HCT116 (cell line): ENCODE measurements at regions not wholly inside any gene's neighbourhood (a gene's known extent, or its start where the extent isn't known, plus 50 kb on each side); places are given as distances from the start of the nearest gene placed in this dataset.

Experiments
- ATAC-seq: fragments of 200-7000 bp; cut with Tn5 transposase; 2 replicates; pipeline ENCODE4 v1.9.1; 2020; ENCODE audit warnings: mild to moderate bottlenecking, moderate library complexity
- BruUV-seq: library from RNA; stranded (reverse); fragments of 400-500 nt; replicated peaks from 2 replicates; lab custom pipeline; 2021; lab: Mats Ljungman, UMichigan
- CTCF ChIA-PET: fragments of 300-600 bp; sonication (Branson Sonifier 250); formaldehyde crosslinking; loops from one replicate; lab custom pipeline; 2021; ENCODE audit warnings: antibody characterized with exemption; lab: Charles Lee
- POLR2A ChIA-PET: fragments of 300-600, 350-600 bp; sonication (Branson Sonifier 250); formaldehyde crosslinking; loops from one replicate; lab custom pipeline; 2021; ENCODE audit warnings: antibody characterized with exemption; lab: Charles Lee
- RAD21 ChIA-PET, 2 experiments: fragments of 300-600 bp; sonication (Branson Sonifier 250); formaldehyde crosslinking; loops; one replicate each; lab custom pipeline; 2023; ENCODE audit warnings: low total read pairs in 2 of 2; ENCODE audit not compliant: uncharacterized antibody in 2 of 2, unreplicated experiment in 2 of 2, low non-redundant PET in 1 of 2; lab: Charles Lee
- DNase-seq: peaks from one replicate; pipeline ENCODE4 v3.0.0-alpha.2; 2010; ENCODE audit warnings: low read depth, low spot score
- H2AFZ ChIP-seq: fragments of 200-600 bp; shearing (Covaris generic), sonication (generic); 2 replicates; pipeline ENCODE4 v1.6.1; 2017; ENCODE audit warnings: low read depth, mixed run types, mixed read lengths, antibody characterized with exemption, low read length; ENCODE audit not compliant: poor library complexity, severe bottlenecking
- H3K27ac ChIP-seq: 2 replicates; pipeline ENCODE4 v1.5.1; 2012; ENCODE audit warnings: low read depth, low read length
- H3K27me3 ChIP-seq: fragments of 200-600 bp; sonication (generic); 2 replicates; pipeline ENCODE4 v1.6.1; 2016; ENCODE audit warnings: mixed run types, low read length, mixed read lengths; ENCODE audit not compliant: insufficient read depth
- H3K36me3 ChIP-seq, 2 experiments: fragments of 200-500 bp in 1 of 2; fragments of 200-600 bp in 1 of 2; sonication (Bioruptor generic) in 1 of 2; sonication (generic) in 1 of 2; 2 replicates each; pipeline versions ENCODE4 v1.5.1 to v1.6.1; 2014 to 2016; ENCODE audit warnings: low read length in 2 of 2, inconsistent platforms in 1 of 2, mixed read lengths in 1 of 2, mixed run types in 1 of 2; ENCODE audit not compliant: insufficient read depth in 2 of 2, control insufficient read depth in 1 of 2
- H3K4me1 ChIP-seq, 2 experiments: fragments of 200-600 bp in 1 of 2; sonication (generic) in 1 of 2; 2 replicates each; pipeline versions ENCODE4 v1.5.1 to v1.6.1; 2012 to 2017; ENCODE audit warnings: low read length in 2 of 2, inconsistent platforms in 1 of 2, mild to moderate bottlenecking in 1 of 2, mixed read lengths in 1 of 2, mixed run types in 1 of 2, moderate library complexity in 1 of 2; ENCODE audit not compliant: insufficient read depth in 2 of 2, control insufficient read depth in 1 of 2
- H3K4me2 ChIP-seq: fragments of 200-600 bp; sonication (generic); 2 replicates; pipeline ENCODE4 v1.6.1; 2017; ENCODE audit warnings: mixed run types, low read length, mixed read lengths
- H3K4me3 ChIP-seq, 2 experiments: fragments of 200-600 bp in 1 of 2; sonication (generic) in 1 of 2; replicated peaks in 1 of 2; 2 replicates each; pipeline ENCODE4 v1.5.1; 2011 to 2016; ENCODE audit warnings: low read length in 2 of 2, control low read depth in 1 of 2, low read depth in 1 of 2, mild to moderate bottlenecking in 1 of 2, mixed read lengths in 1 of 2, mixed run types in 1 of 2
- H3K79me2 ChIP-seq: fragments of 200-600 bp; sonication (generic); 2 replicates; pipeline ENCODE4 v1.6.1; 2017; ENCODE audit warnings: mild to moderate bottlenecking, mixed run types, low read length, moderate library complexity, mixed read lengths; ENCODE audit not compliant: insufficient read depth
- H3K9ac ChIP-seq: fragments of 200-600 bp; sonication (generic); 2 replicates; pipeline ENCODE4 v1.6.1; 2016; ENCODE audit warnings: low read length, mixed read lengths
- H3K9me2 ChIP-seq: fragments of 200-600 bp; sonication (generic), shearing (Covaris generic); 2 replicates; pipeline ENCODE4 v1.6.1; 2017; ENCODE audit warnings: mixed run types, mild to moderate bottlenecking, moderate library complexity; ENCODE audit not compliant: insufficient read depth
- H3K9me3 ChIP-seq, 2 experiments: fragments of 200-500 bp in 1 of 2; fragments of 200-600 bp in 1 of 2; sonication (Bioruptor generic) in 1 of 2; sonication (generic) in 1 of 2; 2 replicates each; pipeline ENCODE4 v1.6.1; 2014 to 2017; ENCODE audit warnings: low read length in 2 of 2, mixed read lengths in 2 of 2, inconsistent platforms in 1 of 2, low read depth in 1 of 2, mild to moderate bottlenecking in 1 of 2, mixed run types in 1 of 2, moderate library complexity in 1 of 2; ENCODE audit not compliant: control insufficient read depth in 1 of 2, insufficient read depth in 1 of 2
- H4K20me1 ChIP-seq: fragments of 200-600 bp; sonication (generic), shearing (Covaris generic); 2 replicates; pipeline ENCODE4 v1.6.1; 2017; ENCODE audit warnings: mixed run types, mild to moderate bottlenecking, moderate library complexity; ENCODE audit not compliant: insufficient read depth
- CBX3 ChIP-seq: IDR thresholded peaks from 2 replicates; pipeline ENCODE4 v1.6.1; 2012; ENCODE audit warnings: low read depth
- EGR1 ChIP-seq: IDR thresholded peaks from 2 replicates; pipeline ENCODE4 v1.6.1; 2012; ENCODE audit warnings: low read depth
- SP1 ChIP-seq: IDR thresholded peaks from 2 replicates; pipeline ENCODE4 v1.6.1; 2012; ENCODE audit warnings: low read depth
- ZFX ChIP-seq: fragments of 450-650 bp; IDR thresholded peaks from 2 replicates; pipeline ENCODE4 v1.6.1; 2017
- ZNF274 ChIP-seq: fragments of 200-500 bp; sonication (Bioruptor generic); IDR thresholded peaks from 2 replicates; pipeline ENCODE4 v1.6.1; 2014; ENCODE audit warnings: mild to moderate bottlenecking, low read depth, low read length, inconsistent platforms
- intact Hi-C: fragments of 100-400 bp; cut with micrococcal nuclease; formaldehyde crosslinking; loops from 2 replicates; pipeline ENCODE4 v1.10.0; 2022
- TF ChIP-seq, protein P1 (sequence below), 3 experiments: fragments of 200-600 bp in 1 of 3; sonication (generic) in 1 of 3; IDR thresholded peaks in 2 of 3; conservative IDR thresholded peaks in 1 of 3; 2 replicates each; pipeline ENCODE4 v1.5.1; 2012 to 2017; ENCODE audit warnings: low read depth in 2 of 3, low read length in 2 of 3, antibody characterized with exemption in 1 of 3, borderline replicate concordance in 1 of 3, control low read depth in 1 of 3, mild to moderate bottlenecking in 1 of 3, mixed read lengths in 1 of 3, mixed run types in 1 of 3, moderate library complexity in 1 of 3; ENCODE audit not compliant: insufficient read depth in 1 of 3
- TF ChIP-seq, protein P2 (sequence below): IDR thresholded peaks from 2 replicates; pipeline ENCODE4 v1.6.1; 2012
- TF ChIP-seq, protein P3 (sequence below): IDR thresholded peaks from 2 replicates; pipeline ENCODE4 v1.6.1; 2012

DNA sequence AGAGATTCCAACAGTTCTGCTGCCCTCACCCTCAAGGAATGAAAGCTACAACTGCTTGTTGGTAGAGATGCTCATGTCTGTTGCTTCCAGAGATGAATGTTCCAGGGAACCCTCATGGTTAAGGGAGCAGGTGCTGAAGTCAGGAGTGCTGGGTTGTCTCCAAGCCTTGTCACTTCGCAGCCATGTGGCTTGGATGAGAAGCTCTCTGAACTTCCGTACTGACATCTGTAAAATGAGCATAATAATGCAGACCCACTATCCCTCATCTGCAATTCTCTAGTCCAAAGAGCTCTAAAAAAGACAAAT is 133.3 kb upstream of the ADRA1B start:
- no peak for DNase-seq

More for the DNA sequence above, 133.3 kb upstream of the ADRA1B start:
- H3K9me3 ChIP-seq, result no peaks in the 10 kb centered on the region
- H3K9me2 ChIP-seq, result no peaks in the 10 kb centered on the region
- no peak overlapping the region for H3K4me2 ChIP-seq
- intact Hi-C loops, result no loop called here
- H3K4me1 ChIP-seq, result peaks cover 2 to 33% of the 10 kb centered on the region in 2 experiments; a peak in 3 of 4 replicates
- TF ChIP-seq ZNF274, result no peak
- no peak for TF ChIP-seq EGR1
- TF ChIP-seq, protein P1, sequence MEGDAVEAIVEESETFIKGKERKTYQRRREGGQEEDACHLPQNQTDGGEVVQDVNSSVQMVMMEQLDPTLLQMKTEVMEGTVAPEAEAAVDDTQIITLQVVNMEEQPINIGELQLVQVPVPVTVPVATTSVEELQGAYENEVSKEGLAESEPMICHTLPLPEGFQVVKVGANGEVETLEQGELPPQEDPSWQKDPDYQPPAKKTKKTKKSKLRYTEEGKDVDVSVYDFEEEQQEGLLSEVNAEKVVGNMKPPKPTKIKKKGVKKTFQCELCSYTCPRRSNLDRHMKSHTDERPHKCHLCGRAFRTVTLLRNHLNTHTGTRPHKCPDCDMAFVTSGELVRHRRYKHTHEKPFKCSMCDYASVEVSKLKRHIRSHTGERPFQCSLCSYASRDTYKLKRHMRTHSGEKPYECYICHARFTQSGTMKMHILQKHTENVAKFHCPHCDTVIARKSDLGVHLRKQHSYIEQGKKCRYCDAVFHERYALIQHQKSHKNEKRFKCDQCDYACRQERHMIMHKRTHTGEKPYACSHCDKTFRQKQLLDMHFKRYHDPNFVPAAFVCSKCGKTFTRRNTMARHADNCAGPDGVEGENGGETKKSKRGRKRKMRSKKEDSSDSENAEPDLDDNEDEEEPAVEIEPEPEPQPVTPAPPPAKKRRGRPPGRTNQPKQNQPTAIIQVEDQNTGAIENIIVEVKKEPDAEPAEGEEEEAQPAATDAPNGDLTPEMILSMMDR (IDR thresholded peaks at IDR 0.05 in 2 of 3, conservative IDR thresholded peaks at IDR 0.05 in 1 of 3; ENCODE audit: borderline replicate concordance in 1 of 3, insufficient read depth in 1 of 3, low read depth in 2 of 3, low read length in 2 of 3), result no peak
- no peak for TF ChIP-seq CBX3
- TF ChIP-seq, protein P2, sequence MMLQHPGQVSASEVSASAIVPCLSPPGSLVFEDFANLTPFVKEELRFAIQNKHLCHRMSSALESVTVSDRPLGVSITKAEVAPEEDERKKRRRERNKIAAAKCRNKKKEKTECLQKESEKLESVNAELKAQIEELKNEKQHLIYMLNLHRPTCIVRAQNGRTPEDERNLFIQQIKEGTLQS, result no peak
- TF ChIP-seq, protein P3, sequence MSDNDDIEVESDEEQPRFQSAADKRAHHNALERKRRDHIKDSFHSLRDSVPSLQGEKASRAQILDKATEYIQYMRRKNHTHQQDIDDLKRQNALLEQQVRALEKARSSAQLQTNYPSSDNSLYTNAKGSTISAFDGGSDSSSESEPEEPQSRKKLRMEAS, result no peak
- TF ChIP-seq ZFX, result no peak
- no peak for TF ChIP-seq SP1
- no peaks in the 10 kb centered on the region for H3K27me3 ChIP-seq
- ChIA-PET POLR2A (no interaction called here), CTCF (no interaction called here), RAD21 (no interaction called here)
- H2AFZ ChIP-seq, result no peak overlapping the region
- H3K4me3 ChIP-seq, result no peak overlapping the region
- H3K79me2 ChIP-seq, result no peaks in the 10 kb centered on the region
- ATAC-seq, result no peak
- no peaks in the 10 kb centered on the region for H3K36me3 ChIP-seq
- no peaks in the 10 kb centered on the region for H4K20me1 ChIP-seq
- no peak overlapping the region for H3K9ac ChIP-seq
- H3K27ac ChIP-seq, result no peak overlapping the region
- BruUV-seq, result no TSS peak
